HG03575 (cell line): ENCODE measurements at regions not wholly inside any gene's neighbourhood (a gene's known extent, or its start where the extent isn't known, plus 50 kb on each side); places are given as distances from the start of the nearest gene placed in this dataset.
"Not testable (repeated sequence)": the region's sequence is repeated elsewhere in the genome, so short reads cannot be mapped to it uniquely, and the experiment has no call there.

Source experiments
- ATAC-seq: cut with Tn5 transposase; IDR thresholded peaks from one replicate; pipeline ENCODE4 v1.9.1; 2021; ENCODE audit not compliant: unreplicated experiment, insufficient number of reproducible peaks, low FRiP score; ENCODE audit errors: extremely low read depth

- ATAC-seq = no peak
These were observed 143.7 kb downstream of the MC4R start for GRCh38 chr18:60228609-60229595.

GRCh38 chr18:60215432-60215831, 157.1 kb downstream of the MC4R start:
- no peak for ATAC-seq

- no peak for ATAC-seq
These were observed 163.5 kb downstream of the MC4R start for GRCh38 chr18:60209042-60209441.

GRCh38 chr18:60202708-60203107, 169.9 kb downstream of the MC4R start:
- ATAC-seq = no peak

GRCh38 chr18:60200558-60200957, 172.0 kb downstream of the MC4R start:
- no peak for ATAC-seq

- no peak for ATAC-seq
These were observed 173.1 kb downstream of the MC4R start for GRCh38 chr18:60199505-60199904.

- ATAC-seq = no peak
These were observed 174.7 kb downstream of the MC4R start for GRCh38 chr18:60197671-60198462.

GRCh38 chr18:60196836-60197606, 175.6 kb downstream of the MC4R start:
- ATAC-seq = no peak

GRCh38 chr18:60193780-60194179, 178.8 kb downstream of the MC4R start:
- no peak for ATAC-seq

GRCh38 chr18:60191926-60192325, 180.6 kb downstream of the MC4R start:
- ATAC-seq = no peak

- ATAC-seq = no peak
These were observed 182.7 kb downstream of the MC4R start for GRCh38 chr18:60189856-60190255.

- ATAC-seq = no peak
These were observed 183.6 kb downstream of the MC4R start for GRCh38 chr18:60188958-60189357.

- no peak for ATAC-seq
These were observed 190.4 kb downstream of the MC4R start for GRCh38 chr18:60182223-60182622.

- ATAC-seq = no peak
These were observed 191.9 kb downstream of the MC4R start for GRCh38 chr18:60180671-60181070.

- ATAC-seq = not testable (repeated sequence)
These were observed 194.4 kb downstream of the MC4R start for GRCh38 chr18:60178224-60178623.

GRCh38 chr18:60176259-60176658, 196.3 kb downstream of the MC4R start:
- ATAC-seq = no peak

GRCh38 chr18:60174832-60175231, 197.7 kb downstream of the MC4R start:
- no peak for ATAC-seq

GRCh38 chr18:60172030-60172429, 200.5 kb downstream of the MC4R start:
- no peak for ATAC-seq

- ATAC-seq = no peak
These were observed 209.0 kb downstream of the MC4R start for GRCh38 chr18:60163622-60164021.
